HCT116 (cell line): ENCODE measurements at regions not wholly inside any gene's neighbourhood (a gene's known extent, or its start where the extent isn't known, plus 50 kb on each side); places are given as distances from the start of the nearest gene placed in this dataset.

Experiments
- ATAC-seq: fragments of 200-7000 bp; cut with Tn5 transposase; 2 replicates; pipeline ENCODE4 v1.9.1; 2020; ENCODE audit warnings: mild to moderate bottlenecking, moderate library complexity
- BruUV-seq: library from RNA; stranded (reverse); fragments of 400-500 nt; replicated peaks from 2 replicates; lab custom pipeline; 2021; lab: Mats Ljungman, UMichigan
- CTCF ChIA-PET: fragments of 300-600 bp; sonication (Branson Sonifier 250); formaldehyde crosslinking; loops from one replicate; lab custom pipeline; 2021; ENCODE audit warnings: antibody characterized with exemption; lab: Charles Lee
- POLR2A ChIA-PET: fragments of 300-600, 350-600 bp; sonication (Branson Sonifier 250); formaldehyde crosslinking; loops from one replicate; lab custom pipeline; 2021; ENCODE audit warnings: antibody characterized with exemption; lab: Charles Lee
- RAD21 ChIA-PET, 2 experiments: fragments of 300-600 bp; sonication (Branson Sonifier 250); formaldehyde crosslinking; loops; one replicate each; lab custom pipeline; 2023; ENCODE audit warnings: low total read pairs in 2 of 2; ENCODE audit not compliant: uncharacterized antibody in 2 of 2, unreplicated experiment in 2 of 2, low non-redundant PET in 1 of 2; lab: Charles Lee
- DNase-seq: peaks from one replicate; pipeline ENCODE4 v3.0.0-alpha.2; 2010; ENCODE audit warnings: low read depth, low spot score
- H2AFZ ChIP-seq: fragments of 200-600 bp; shearing (Covaris generic), sonication (generic); 2 replicates; pipeline ENCODE4 v1.6.1; 2017; ENCODE audit warnings: low read depth, mixed run types, mixed read lengths, antibody characterized with exemption, low read length; ENCODE audit not compliant: poor library complexity, severe bottlenecking
- H3K27ac ChIP-seq: 2 replicates; pipeline ENCODE4 v1.5.1; 2012; ENCODE audit warnings: low read depth, low read length
- H3K27me3 ChIP-seq: fragments of 200-600 bp; sonication (generic); 2 replicates; pipeline ENCODE4 v1.6.1; 2016; ENCODE audit warnings: mixed run types, low read length, mixed read lengths; ENCODE audit not compliant: insufficient read depth
- H3K36me3 ChIP-seq, 2 experiments: fragments of 200-500 bp in 1 of 2; fragments of 200-600 bp in 1 of 2; sonication (Bioruptor generic) in 1 of 2; sonication (generic) in 1 of 2; 2 replicates each; pipeline versions ENCODE4 v1.5.1 to v1.6.1; 2014 to 2016; ENCODE audit warnings: low read length in 2 of 2, inconsistent platforms in 1 of 2, mixed read lengths in 1 of 2, mixed run types in 1 of 2; ENCODE audit not compliant: insufficient read depth in 2 of 2, control insufficient read depth in 1 of 2
- H3K4me1 ChIP-seq, 2 experiments: fragments of 200-600 bp in 1 of 2; sonication (generic) in 1 of 2; 2 replicates each; pipeline versions ENCODE4 v1.5.1 to v1.6.1; 2012 to 2017; ENCODE audit warnings: low read length in 2 of 2, inconsistent platforms in 1 of 2, mild to moderate bottlenecking in 1 of 2, mixed read lengths in 1 of 2, mixed run types in 1 of 2, moderate library complexity in 1 of 2; ENCODE audit not compliant: insufficient read depth in 2 of 2, control insufficient read depth in 1 of 2
- H3K4me2 ChIP-seq: fragments of 200-600 bp; sonication (generic); 2 replicates; pipeline ENCODE4 v1.6.1; 2017; ENCODE audit warnings: mixed run types, low read length, mixed read lengths
- H3K4me3 ChIP-seq, 2 experiments: fragments of 200-600 bp in 1 of 2; sonication (generic) in 1 of 2; replicated peaks in 1 of 2; 2 replicates each; pipeline ENCODE4 v1.5.1; 2011 to 2016; ENCODE audit warnings: low read length in 2 of 2, control low read depth in 1 of 2, low read depth in 1 of 2, mild to moderate bottlenecking in 1 of 2, mixed read lengths in 1 of 2, mixed run types in 1 of 2
- H3K79me2 ChIP-seq: fragments of 200-600 bp; sonication (generic); 2 replicates; pipeline ENCODE4 v1.6.1; 2017; ENCODE audit warnings: mild to moderate bottlenecking, mixed run types, low read length, moderate library complexity, mixed read lengths; ENCODE audit not compliant: insufficient read depth
- H3K9ac ChIP-seq: fragments of 200-600 bp; sonication (generic); 2 replicates; pipeline ENCODE4 v1.6.1; 2016; ENCODE audit warnings: low read length, mixed read lengths
- H3K9me2 ChIP-seq: fragments of 200-600 bp; sonication (generic), shearing (Covaris generic); 2 replicates; pipeline ENCODE4 v1.6.1; 2017; ENCODE audit warnings: mixed run types, mild to moderate bottlenecking, moderate library complexity; ENCODE audit not compliant: insufficient read depth
- H3K9me3 ChIP-seq, 2 experiments: fragments of 200-500 bp in 1 of 2; fragments of 200-600 bp in 1 of 2; sonication (Bioruptor generic) in 1 of 2; sonication (generic) in 1 of 2; 2 replicates each; pipeline ENCODE4 v1.6.1; 2014 to 2017; ENCODE audit warnings: low read length in 2 of 2, mixed read lengths in 2 of 2, inconsistent platforms in 1 of 2, low read depth in 1 of 2, mild to moderate bottlenecking in 1 of 2, mixed run types in 1 of 2, moderate library complexity in 1 of 2; ENCODE audit not compliant: control insufficient read depth in 1 of 2, insufficient read depth in 1 of 2
- H4K20me1 ChIP-seq: fragments of 200-600 bp; sonication (generic), shearing (Covaris generic); 2 replicates; pipeline ENCODE4 v1.6.1; 2017; ENCODE audit warnings: mixed run types, mild to moderate bottlenecking, moderate library complexity; ENCODE audit not compliant: insufficient read depth
- ATF3 ChIP-seq: IDR thresholded peaks from 2 replicates; pipeline ENCODE4 v1.6.1; 2012
- CBX3 ChIP-seq: IDR thresholded peaks from 2 replicates; pipeline ENCODE4 v1.6.1; 2012; ENCODE audit warnings: low read depth
- CEBPB ChIP-seq: IDR thresholded peaks from 2 replicates; pipeline ENCODE4 v1.6.1; 2012; ENCODE audit warnings: low read depth
- CTCF ChIP-seq, 3 experiments: fragments of 200-600 bp in 1 of 3; sonication (generic) in 1 of 3; IDR thresholded peaks in 2 of 3; conservative IDR thresholded peaks in 1 of 3; 2 replicates each; pipeline ENCODE4 v1.5.1; 2012 to 2017; ENCODE audit warnings: low read depth in 2 of 3, low read length in 2 of 3, antibody characterized with exemption in 1 of 3, borderline replicate concordance in 1 of 3, control low read depth in 1 of 3, mild to moderate bottlenecking in 1 of 3, mixed read lengths in 1 of 3, mixed run types in 1 of 3, moderate library complexity in 1 of 3; ENCODE audit not compliant: insufficient read depth in 1 of 3
- ELF1 ChIP-seq: IDR thresholded peaks from 2 replicates; pipeline ENCODE4 v1.6.1; 2012; ENCODE audit warnings: low read depth, borderline replicate concordance
- EZH2 ChIP-seq: fragments of 200-600 bp; sonication (generic); IDR thresholded peaks from 2 replicates; pipeline ENCODE4 v1.6.1; 2017; ENCODE audit warnings: antibody characterized with exemption, mixed run types
- EZH2phosphoT487 ChIP-seq: fragments of 200-600 bp; IDR thresholded peaks from 2 replicates; pipeline ENCODE4 v1.6.1; 2018; ENCODE audit warnings: antibody characterized with exemption, borderline replicate concordance
- FOSL1 ChIP-seq: IDR thresholded peaks from 2 replicates; pipeline ENCODE4 v1.6.1; 2012; ENCODE audit warnings: low read depth
- JUND ChIP-seq: IDR thresholded peaks from 2 replicates; pipeline ENCODE4 v1.6.1; 2012
- POLR2A ChIP-seq: IDR thresholded peaks from 2 replicates; pipeline ENCODE4 v1.7.0; 2011; ENCODE audit warnings: borderline replicate concordance; ENCODE audit not compliant: insufficient read depth, insufficient read length; ENCODE audit errors: extremely low read depth
- RAD21 ChIP-seq: IDR thresholded peaks from 2 replicates; pipeline ENCODE4 v1.6.1; 2012; ENCODE audit warnings: low read depth, mild to moderate bottlenecking
- SIN3A ChIP-seq: IDR thresholded peaks from 2 replicates; pipeline ENCODE4 v1.6.1; 2012; ENCODE audit warnings: low read depth
- SP1 ChIP-seq: IDR thresholded peaks from 2 replicates; pipeline ENCODE4 v1.6.1; 2012; ENCODE audit warnings: low read depth
- YY1 ChIP-seq: IDR thresholded peaks from 2 replicates; pipeline ENCODE4 v1.6.1; 2011; ENCODE audit warnings: low read length, low read depth, moderate library complexity, mild to moderate bottlenecking; ENCODE audit not compliant: insufficient replicate concordance; ENCODE audit errors: extremely low read depth
- ZBTB33 ChIP-seq: IDR thresholded peaks from 2 replicates; pipeline ENCODE4 v1.6.1; 2011; ENCODE audit warnings: mild to moderate bottlenecking, low read length, moderate library complexity; ENCODE audit not compliant: insufficient replicate concordance; ENCODE audit errors: extremely low read depth
- ZFX ChIP-seq: fragments of 450-650 bp; IDR thresholded peaks from 2 replicates; pipeline ENCODE4 v1.6.1; 2017
- ZNF274 ChIP-seq: fragments of 200-500 bp; sonication (Bioruptor generic); IDR thresholded peaks from 2 replicates; pipeline ENCODE4 v1.6.1; 2014; ENCODE audit warnings: mild to moderate bottlenecking, low read depth, low read length, inconsistent platforms
- intact Hi-C: fragments of 100-400 bp; cut with micrococcal nuclease; formaldehyde crosslinking; loops from 2 replicates; pipeline ENCODE4 v1.10.0; 2022
- TF ChIP-seq, protein P1 (sequence below): IDR thresholded peaks from 2 replicates; pipeline ENCODE4 v1.6.1; 2012; ENCODE audit warnings: low read depth
- TF ChIP-seq, protein P2 (sequence below): IDR thresholded peaks from 2 replicates; pipeline ENCODE4 v1.6.1; 2012

DNA sequence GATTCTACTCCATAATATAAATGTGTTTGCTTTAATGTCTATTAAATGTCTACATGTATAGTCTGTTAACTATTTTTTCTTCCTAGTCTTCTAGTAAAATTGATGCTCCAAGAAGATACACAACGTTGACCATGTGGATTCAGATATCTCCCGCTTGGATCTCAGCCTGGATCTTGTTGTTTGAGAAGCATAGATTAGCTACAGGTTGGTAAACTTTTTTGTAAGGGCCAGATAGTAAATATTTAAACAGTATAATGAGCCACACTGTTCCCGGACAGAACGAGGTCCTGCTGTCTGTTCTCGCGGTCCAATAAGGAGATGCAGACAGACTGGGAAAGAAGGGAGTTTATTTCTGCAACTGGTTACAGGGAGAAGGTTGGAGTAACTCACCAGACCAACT, 86.2 kb upstream of the IL12B start:
- no peak overlapping the region for H3K9ac ChIP-seq
- H3K9me2 ChIP-seq, result no peaks in the 10 kb centered on the region
- H2AFZ ChIP-seq, result no peak overlapping the region
- intact Hi-C loops, result no loop called here
- no peak overlapping the region for H3K4me3 ChIP-seq
- ATAC-seq, result no peak
- TF ChIP-seq SP1 (no peak), CTCF (IDR thresholded peaks at IDR 0.05 in 2 of 3, conservative IDR thresholded peaks at IDR 0.05 in 1 of 3; ENCODE audit: borderline replicate concordance in 1 of 3, insufficient read depth in 1 of 3, low read depth in 2 of 3, low read length in 2 of 3) (no peak), ELF1 (no peak), ZNF274 (no peak), CEBPB (no peak), ZBTB33 (no peak), RAD21 (no peak), FOSL1 (no peak), JUND (no peak), POLR2A (no peak), ATF3 (no peak), ZFX (no peak), SIN3A (no peak), EZH2phosphoT487 (no peak), YY1 (no peak), EZH2 (no peak), CBX3 (no peak)
- TF ChIP-seq, protein P1, sequence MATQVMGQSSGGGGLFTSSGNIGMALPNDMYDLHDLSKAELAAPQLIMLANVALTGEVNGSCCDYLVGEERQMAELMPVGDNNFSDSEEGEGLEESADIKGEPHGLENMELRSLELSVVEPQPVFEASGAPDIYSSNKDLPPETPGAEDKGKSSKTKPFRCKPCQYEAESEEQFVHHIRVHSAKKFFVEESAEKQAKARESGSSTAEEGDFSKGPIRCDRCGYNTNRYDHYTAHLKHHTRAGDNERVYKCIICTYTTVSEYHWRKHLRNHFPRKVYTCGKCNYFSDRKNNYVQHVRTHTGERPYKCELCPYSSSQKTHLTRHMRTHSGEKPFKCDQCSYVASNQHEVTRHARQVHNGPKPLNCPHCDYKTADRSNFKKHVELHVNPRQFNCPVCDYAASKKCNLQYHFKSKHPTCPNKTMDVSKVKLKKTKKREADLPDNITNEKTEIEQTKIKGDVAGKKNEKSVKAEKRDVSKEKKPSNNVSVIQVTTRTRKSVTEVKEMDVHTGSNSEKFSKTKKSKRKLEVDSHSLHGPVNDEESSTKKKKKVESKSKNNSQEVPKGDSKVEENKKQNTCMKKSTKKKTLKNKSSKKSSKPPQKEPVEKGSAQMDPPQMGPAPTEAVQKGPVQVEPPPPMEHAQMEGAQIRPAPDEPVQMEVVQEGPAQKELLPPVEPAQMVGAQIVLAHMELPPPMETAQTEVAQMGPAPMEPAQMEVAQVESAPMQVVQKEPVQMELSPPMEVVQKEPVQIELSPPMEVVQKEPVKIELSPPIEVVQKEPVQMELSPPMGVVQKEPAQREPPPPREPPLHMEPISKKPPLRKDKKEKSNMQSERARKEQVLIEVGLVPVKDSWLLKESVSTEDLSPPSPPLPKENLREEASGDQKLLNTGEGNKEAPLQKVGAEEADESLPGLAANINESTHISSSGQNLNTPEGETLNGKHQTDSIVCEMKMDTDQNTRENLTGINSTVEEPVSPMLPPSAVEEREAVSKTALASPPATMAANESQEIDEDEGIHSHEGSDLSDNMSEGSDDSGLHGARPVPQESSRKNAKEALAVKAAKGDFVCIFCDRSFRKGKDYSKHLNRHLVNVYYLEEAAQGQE, result no peak
- TF ChIP-seq, protein P2, sequence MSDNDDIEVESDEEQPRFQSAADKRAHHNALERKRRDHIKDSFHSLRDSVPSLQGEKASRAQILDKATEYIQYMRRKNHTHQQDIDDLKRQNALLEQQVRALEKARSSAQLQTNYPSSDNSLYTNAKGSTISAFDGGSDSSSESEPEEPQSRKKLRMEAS, result no peak
- TF ChIP-seq, all 23 proteins: peak for 0
- no peaks in the 10 kb centered on the region for H3K36me3 ChIP-seq
- no peak for DNase-seq
- POLR2A ChIA-PET, result no interaction called here
- H3K9me3 ChIP-seq, result no peaks in the 10 kb centered on the region
- H4K20me1 ChIP-seq, result no peaks in the 10 kb centered on the region
- BruUV-seq, result no TSS peak
- H3K79me2 ChIP-seq, result no peaks in the 10 kb centered on the region
- RAD21 ChIA-PET, result no interaction called here
- CTCF ChIA-PET, result no interaction called here
- H3K27ac ChIP-seq, result no peak overlapping the region
- H3K4me2 ChIP-seq, result no peak overlapping the region
- H3K27me3 ChIP-seq, result no peaks in the 10 kb centered on the region
- no peaks in the 10 kb centered on the region for H3K4me1 ChIP-seq
